Kidney (tissue), 13 donors: ENCODE measurements at regions not wholly inside any gene's neighbourhood (a gene's known extent, or its start where the extent isn't known, plus 50 kb on each side); places are given as distances from the start of the nearest gene placed in this dataset.
"Not testable (repeated sequence)": the region's sequence is repeated elsewhere in the genome, so short reads cannot be mapped to it uniquely, and the experiment has no call there.

ENCODE experiments used
- DNase-seq, 5 donors: peaks; one replicate each; pipeline ENCODE4 v3.0.0-alpha.2; 2013 to 2020
- FAIRE-seq: peaks from 2 replicates; lab custom pipeline; 2012; peaks lifted over from hg19 to GRCh38; lab: Jason Lieb, UNC
- H3K27ac ChIP-seq, 2 donors: one replicate each; pipeline ENCODE4 v1.7.0; 2013; ENCODE audit warnings: low read depth in 2 of 2, low read length in 2 of 2, inconsistent platforms in 1 of 2
- H3K27me3 ChIP-seq: one replicate; pipeline ENCODE4 v1.7.1; 2013; ENCODE audit warnings: low read length, inconsistent platforms; ENCODE audit not compliant: control insufficient read depth, insufficient read depth
- H3K36me3 ChIP-seq, 3 donors: one replicate each; pipeline versions ENCODE4 v1.7.0 to v1.7.1; 2013; ENCODE audit warnings: low read length in 3 of 3, control low read depth in 1 of 3, inconsistent platforms in 1 of 3; ENCODE audit not compliant: insufficient read depth in 3 of 3, control insufficient read depth in 2 of 3
- H3K4me1 ChIP-seq, 3 donors: one replicate each; pipeline versions ENCODE4 v1.7.0 to v1.7.1; 2013; ENCODE audit warnings: low read length in 3 of 3, inconsistent platforms in 1 of 3, low read depth in 1 of 3; ENCODE audit not compliant: control insufficient read depth in 2 of 3, insufficient read depth in 2 of 3
- H3K4me3 ChIP-seq, 3 donors: one replicate each; pipeline versions ENCODE4 v1.7.0 to v1.8.1; 2013; ENCODE audit warnings: low read length in 3 of 3, control low read depth in 1 of 3, inconsistent platforms in 1 of 3
- H3K9ac ChIP-seq, 3 donors: one replicate each; pipeline versions ENCODE4 v1.7.0 to v1.7.1; 2013; ENCODE audit warnings: low read length in 3 of 3, control low read depth in 1 of 3, inconsistent platforms in 1 of 3
- H3K9me3 ChIP-seq, 3 donors: one replicate each; pipeline versions ENCODE4 v1.7.0 to v1.7.1; 2013; ENCODE audit warnings: low read length in 3 of 3, control low read depth in 1 of 3, inconsistent platforms in 1 of 3; ENCODE audit not compliant: control insufficient read depth in 2 of 3, insufficient read depth in 1 of 3
- intact Hi-C: fragments of 100-400 bp; cut with DNase I; formaldehyde crosslinking; loops from one replicate; pipeline ENCODE4 v1.11.1; 2022
- TF ChIP-seq, protein P1 (sequence below): IDR thresholded peaks from 3 replicates; pipeline ENCODE4 v1.5.1; 2012; ENCODE audit warnings: mild to moderate bottlenecking, moderate library complexity, borderline replicate concordance; ENCODE audit not compliant: insufficient read depth; ENCODE audit errors: extremely low read depth
- donor health status: control.
- donor health status: control.
- donor health status: control.
- donor health status: control.
- donor health status: control.
- donor health status: DM: yes; HTN: yes; CAD: no.
- donor health status: Normal renal cell carcinoma (clear cell type).

DNA sequence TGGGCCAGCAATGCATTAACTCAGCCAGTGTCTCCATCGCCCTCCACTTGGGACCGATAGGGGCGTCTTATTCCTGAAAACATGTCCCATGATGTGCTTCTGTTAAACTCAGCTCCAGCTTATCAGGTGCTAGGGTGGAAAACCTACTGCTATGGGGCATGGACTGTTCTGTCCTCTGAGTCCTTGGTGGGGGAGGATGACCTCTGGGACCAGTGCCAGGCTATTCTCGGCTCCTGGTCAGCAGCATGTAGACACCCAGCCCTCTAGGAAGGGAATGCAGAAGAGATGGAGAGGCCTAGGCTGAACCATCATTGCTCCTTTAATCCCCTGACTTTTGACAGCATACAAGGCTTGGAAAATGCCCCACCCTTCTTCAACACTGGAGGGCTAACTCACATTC, 486.2 kb downstream of the MED13L start:
- Histone ChIP-seq H3K4me1 (no peaks in the 10 kb centered on the region), H3K27me3 (no peaks in the 10 kb centered on the region), H3K27ac (no peak overlapping the region), H3K36me3 (no peaks in the 10 kb centered on the region), H3K4me3 (no peak overlapping the region), H3K9me3 (no peaks in the 10 kb centered on the region), H3K9ac (no peak overlapping the region)
- TF ChIP-seq, protein P1, sequence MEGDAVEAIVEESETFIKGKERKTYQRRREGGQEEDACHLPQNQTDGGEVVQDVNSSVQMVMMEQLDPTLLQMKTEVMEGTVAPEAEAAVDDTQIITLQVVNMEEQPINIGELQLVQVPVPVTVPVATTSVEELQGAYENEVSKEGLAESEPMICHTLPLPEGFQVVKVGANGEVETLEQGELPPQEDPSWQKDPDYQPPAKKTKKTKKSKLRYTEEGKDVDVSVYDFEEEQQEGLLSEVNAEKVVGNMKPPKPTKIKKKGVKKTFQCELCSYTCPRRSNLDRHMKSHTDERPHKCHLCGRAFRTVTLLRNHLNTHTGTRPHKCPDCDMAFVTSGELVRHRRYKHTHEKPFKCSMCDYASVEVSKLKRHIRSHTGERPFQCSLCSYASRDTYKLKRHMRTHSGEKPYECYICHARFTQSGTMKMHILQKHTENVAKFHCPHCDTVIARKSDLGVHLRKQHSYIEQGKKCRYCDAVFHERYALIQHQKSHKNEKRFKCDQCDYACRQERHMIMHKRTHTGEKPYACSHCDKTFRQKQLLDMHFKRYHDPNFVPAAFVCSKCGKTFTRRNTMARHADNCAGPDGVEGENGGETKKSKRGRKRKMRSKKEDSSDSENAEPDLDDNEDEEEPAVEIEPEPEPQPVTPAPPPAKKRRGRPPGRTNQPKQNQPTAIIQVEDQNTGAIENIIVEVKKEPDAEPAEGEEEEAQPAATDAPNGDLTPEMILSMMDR = no peak
- intact Hi-C loops = no loop called here
- FAIRE-seq (no peak), DNase-seq (no peak)

DNA sequence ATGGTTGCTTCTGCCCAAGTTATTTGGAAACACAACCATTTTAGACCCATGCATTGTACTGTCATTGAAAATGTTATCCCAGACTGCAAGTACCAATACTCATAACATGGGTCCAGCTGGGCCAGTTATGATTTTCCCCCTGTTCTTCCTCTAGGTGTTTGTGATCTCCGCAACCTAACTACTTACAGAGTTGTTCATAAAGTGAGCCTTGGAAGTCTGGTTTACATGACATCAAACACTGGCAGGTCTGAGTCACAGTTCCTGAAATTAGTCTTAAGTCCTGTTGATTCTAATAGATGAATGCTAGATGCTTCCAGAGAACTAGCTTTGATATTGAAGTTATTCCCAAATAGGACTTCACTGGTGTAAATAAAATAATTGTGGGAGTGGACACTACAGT, 487.0 kb downstream of the MED13L start:
- Histone ChIP-seq H3K9ac (no peak overlapping the region), H3K27ac (no peak overlapping the region), H3K4me3 (no peak overlapping the region), H3K27me3 (no peaks in the 10 kb centered on the region), H3K4me1 (no peaks in the 10 kb centered on the region), H3K9me3 (no peaks in the 10 kb centered on the region), H3K36me3 (no peaks in the 10 kb centered on the region)
- DNase-seq (no peak), FAIRE-seq (no peak)
- TF ChIP-seq, protein P1 = no peak
- intact Hi-C loops = no loop called here

DNA sequence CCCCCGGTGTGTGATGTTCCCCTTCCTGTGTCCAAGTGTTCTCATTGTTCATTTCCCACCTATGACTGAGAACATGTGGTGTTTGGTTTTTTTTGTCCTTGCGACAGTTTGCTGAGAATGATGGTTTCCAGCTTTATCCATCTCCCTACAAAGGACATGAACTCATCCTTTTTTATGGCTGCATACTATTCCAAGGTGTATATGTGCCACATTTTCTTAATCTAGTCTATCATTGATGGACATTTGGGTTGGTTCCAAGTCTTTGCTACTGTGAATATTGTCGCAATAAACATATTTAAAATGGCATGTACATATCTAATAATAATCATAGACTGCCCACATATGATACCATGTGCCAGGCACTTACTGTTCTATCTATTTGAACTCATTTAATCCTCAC, 491.0 kb downstream of the MED13L start:
- DNase-seq, H3K27me3 ChIP-seq, H3K9me3 ChIP-seq, intact Hi-C loops, FAIRE-seq, H3K9ac ChIP-seq, H3K27ac ChIP-seq, H3K4me1 ChIP-seq, H3K4me3 ChIP-seq, H3K36me3 ChIP-seq: not testable (repeated sequence)

DNA sequence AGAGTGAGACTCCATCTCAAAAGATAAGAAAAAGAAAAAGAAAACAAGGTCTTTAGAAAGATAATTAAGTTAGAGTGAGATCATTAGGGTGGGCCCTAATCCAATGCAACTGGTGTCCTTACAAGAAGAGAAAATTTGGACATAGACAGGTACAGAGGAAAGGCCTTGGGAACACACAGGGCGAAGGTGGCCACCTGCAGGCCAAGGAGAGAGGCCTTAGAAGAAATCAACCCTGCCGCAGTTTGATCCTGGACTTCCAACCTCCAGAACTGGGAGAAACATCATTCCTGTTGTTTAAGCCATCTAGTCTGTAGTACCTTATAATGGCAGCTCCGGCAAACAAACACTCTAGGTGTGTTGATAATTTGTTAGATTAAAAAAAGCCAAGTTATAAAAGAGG, 491.9 kb downstream of the MED13L start:
- DNase-seq = no peak
- Histone ChIP-seq H3K4me3 (no peak overlapping the region), H3K27ac (no peak overlapping the region), H3K9me3 (no peaks in the 10 kb centered on the region), H3K36me3 (no peaks in the 10 kb centered on the region), H3K4me1 (no peaks in the 10 kb centered on the region), H3K27me3 (no peaks in the 10 kb centered on the region), H3K9ac (no peak overlapping the region)
- TF ChIP-seq, protein P1 = no peak
- intact Hi-C loops = no loop called here
- FAIRE-seq = no peak
